Immature natural killer cell (primary cell): ENCODE measurements at regions not wholly inside any gene's neighbourhood (a gene's known extent, or its start where the extent isn't known, plus 50 kb on each side); places are given as distances from the start of the nearest gene placed in this dataset.

Experiments used
- DNase-seq, 3 donors: peaks; one replicate each; pipeline ENCODE4 v3.0.0; 2022; ENCODE audit warnings: mixed read lengths in 1 of 3
- H3K27ac Mint-ChIP-seq, 6 donors: one replicate each; pipeline ENCODE4 v1.8.0; 2020; ENCODE audit warnings: mixed read lengths in 6 of 6, mild to moderate bottlenecking in 5 of 6, inconsistent platforms in 4 of 6, moderate library complexity in 3 of 6
- H3K27me3 Mint-ChIP-seq, 3 donors: one replicate each; pipeline ENCODE4 v1.8.0; 2020 to 2021; ENCODE audit warnings: low read depth in 3 of 3, mild to moderate bottlenecking in 3 of 3, mixed read lengths in 3 of 3, moderate library complexity in 3 of 3, inconsistent platforms in 1 of 3
- H3K36me3 Mint-ChIP-seq, 3 donors: one replicate each; pipeline ENCODE4 v1.8.0; 2020; ENCODE audit warnings: mixed read lengths in 3 of 3, inconsistent platforms in 2 of 3, mild to moderate bottlenecking in 2 of 3
- H3K4me1 Mint-ChIP-seq, 2 donors: one replicate each; pipeline ENCODE4 v1.8.0; 2020; ENCODE audit warnings: inconsistent platforms in 2 of 2, mild to moderate bottlenecking in 2 of 2, mixed read lengths in 2 of 2, moderate library complexity in 1 of 2
- H3K4me3 Mint-ChIP-seq, 5 donors: one replicate each; pipeline ENCODE4 v1.8.0; 2020; ENCODE audit warnings: mild to moderate bottlenecking in 5 of 5, mixed read lengths in 5 of 5, inconsistent platforms in 3 of 5, moderate library complexity in 3 of 5
- H3K9me3 Mint-ChIP-seq, 6 donors: one replicate each; pipeline ENCODE4 v1.8.0; 2020; ENCODE audit warnings: mild to moderate bottlenecking in 6 of 6, mixed read lengths in 6 of 6, inconsistent platforms in 4 of 6, moderate library complexity in 3 of 6

GRCh38 chr3:31013843-31014242 is 119.4 kb upstream of the GADL1 start:
- no peaks in the 10 kb centered on the region for H3K9me3 Mint-ChIP-seq
- no peaks in the 10 kb centered on the region for H3K27me3 Mint-ChIP-seq
- no peak for DNase-seq
- H3K36me3 Mint-ChIP-seq = no peaks in the 10 kb centered on the region
- H3K4me3 Mint-ChIP-seq = no peak overlapping the region
- no peaks in the 10 kb centered on the region for H3K4me1 Mint-ChIP-seq
- H3K27ac Mint-ChIP-seq = no peak overlapping the region

GRCh38 chr3:31014317-31015040 is 120.0 kb upstream of the GADL1 start:
- Mint-ChIP-seq H3K9me3 (no peaks in the 10 kb centered on the region), H3K27ac (no peak overlapping the region), H3K27me3 (no peaks in the 10 kb centered on the region), H3K4me1 (no peaks in the 10 kb centered on the region), H3K4me3 (no peak overlapping the region), H3K36me3 (no peaks in the 10 kb centered on the region)
- DNase-seq = no peak

GRCh38 chr3:31016196-31016595 is 121.7 kb upstream of the GADL1 start:
- Mint-ChIP-seq H3K27ac (no peak overlapping the region), H3K36me3 (no peaks in the 10 kb centered on the region), H3K27me3 (no peaks in the 10 kb centered on the region), H3K9me3 (no peaks in the 10 kb centered on the region), H3K4me3 (no peak overlapping the region), H3K4me1 (no peaks in the 10 kb centered on the region)
- no peak for DNase-seq

GRCh38 chr3:31022716-31023115 is 128.3 kb upstream of the GADL1 start:
- Mint-ChIP-seq H3K36me3 (no peaks in the 10 kb centered on the region), H3K4me3 (no peak overlapping the region), H3K4me1 (no peaks in the 10 kb centered on the region), H3K27me3 (no peaks in the 10 kb centered on the region), H3K27ac (no peak overlapping the region), H3K9me3 (peaks cover 0 to under 1% (median 0%) of the 10 kb centered on the region in 6 donors)
- no peak for DNase-seq

- no peak for DNase-seq
- no peak overlapping the region for H3K4me3 Mint-ChIP-seq
- peaks cover 0 to 4% (median 0%) of the 10 kb centered on the region in 6 donors for H3K9me3 Mint-ChIP-seq
- no peaks in the 10 kb centered on the region for H3K27me3 Mint-ChIP-seq
- no peaks in the 10 kb centered on the region for H3K36me3 Mint-ChIP-seq
- no peak overlapping the region for H3K27ac Mint-ChIP-seq
- no peaks in the 10 kb centered on the region for H3K4me1 Mint-ChIP-seq
Observed at GRCh38 chr3:31025541-31025940, 131.1 kb upstream of the GADL1 start.

GRCh38 chr3:31027191-31027761 is 132.8 kb upstream of the GADL1 start:
- no peak for DNase-seq
- Mint-ChIP-seq H3K4me3 (no peak overlapping the region), H3K4me1 (no peaks in the 10 kb centered on the region), H3K27ac (no peak overlapping the region), H3K9me3 (peaks cover 0 to 4% (median 0%) of the 10 kb centered on the region in 6 donors), H3K36me3 (no peaks in the 10 kb centered on the region), H3K27me3 (no peaks in the 10 kb centered on the region)

GRCh38 chr3:31027914-31028313 is 133.5 kb upstream of the GADL1 start:
- H3K27me3 Mint-ChIP-seq = no peaks in the 10 kb centered on the region
- peaks cover 0 to 4% (median 0%) of the 10 kb centered on the region in 6 donors for H3K9me3 Mint-ChIP-seq
- no peaks in the 10 kb centered on the region for H3K4me1 Mint-ChIP-seq
- no peak overlapping the region for H3K4me3 Mint-ChIP-seq
- H3K27ac Mint-ChIP-seq = no peak overlapping the region
- H3K36me3 Mint-ChIP-seq = no peaks in the 10 kb centered on the region
- no peak for DNase-seq

GRCh38 chr3:31028766-31029165 is 134.3 kb upstream of the GADL1 start:
- Mint-ChIP-seq H3K36me3 (no peaks in the 10 kb centered on the region), H3K27ac (no peak overlapping the region), H3K27me3 (no peaks in the 10 kb centered on the region), H3K4me3 (no peak overlapping the region), H3K4me1 (no peaks in the 10 kb centered on the region), H3K9me3 (peaks cover 0 to 4% (median 0%) of the 10 kb centered on the region in 6 donors)
- DNase-seq = no peak

- peaks cover 0 to 4% (median 0%) of the 10 kb centered on the region in 6 donors for H3K9me3 Mint-ChIP-seq
- no peak overlapping the region for H3K27ac Mint-ChIP-seq
- H3K4me1 Mint-ChIP-seq = no peaks in the 10 kb centered on the region
- H3K27me3 Mint-ChIP-seq = no peaks in the 10 kb centered on the region
- no peaks in the 10 kb centered on the region for H3K36me3 Mint-ChIP-seq
- DNase-seq = no peak
- no peak overlapping the region for H3K4me3 Mint-ChIP-seq
Observed at GRCh38 chr3:31029706-31030105, 135.2 kb upstream of the GADL1 start.

- Mint-ChIP-seq H3K9me3 (peaks cover 0 to 2% (median 0%) of the 10 kb centered on the region in 6 donors), H3K4me3 (no peak overlapping the region), H3K36me3 (no peaks in the 10 kb centered on the region), H3K27me3 (no peaks in the 10 kb centered on the region), H3K27ac (no peak overlapping the region), H3K4me1 (no peaks in the 10 kb centered on the region)
- no peak for DNase-seq
Observed at GRCh38 chr3:31035681-31036080, 141.2 kb upstream of the GADL1 start.

GRCh38 chr3:31038086-31038739 is 143.8 kb upstream of the GADL1 start:
- Mint-ChIP-seq H3K4me3 (no peak overlapping the region), H3K27ac (no peak overlapping the region), H3K27me3 (peaks cover 0 to 2% (median 1%) of the 10 kb centered on the region in 3 donors)

GRCh38 chr3:31039145-31039544 is 144.7 kb upstream of the GADL1 start:
- H3K4me1 Mint-ChIP-seq = no peaks in the 10 kb centered on the region
- H3K9me3 Mint-ChIP-seq = peaks cover 2 to 15% (median 4%) of the 10 kb centered on the region in 6 donors
- peaks cover 0 to 2% (median 1%) of the 10 kb centered on the region in 3 donors for H3K27me3 Mint-ChIP-seq
- no peak overlapping the region for H3K27ac Mint-ChIP-seq
- H3K36me3 Mint-ChIP-seq = peaks cover 0 to 3% (median 0%) of the 10 kb centered on the region in 3 donors
- no peak for DNase-seq
- no peak overlapping the region for H3K4me3 Mint-ChIP-seq

More at GRCh38 chr3:31038086-31038739, 143.8 kb upstream of the GADL1 start:
- H3K9me3 Mint-ChIP-seq = peaks cover 0 to 9% (median 4%) of the 10 kb centered on the region in 6 donors
- H3K4me1 Mint-ChIP-seq = no peaks in the 10 kb centered on the region
- H3K36me3 Mint-ChIP-seq = no peaks in the 10 kb centered on the region
- no peak for DNase-seq

- Mint-ChIP-seq H3K36me3 (peaks cover 0 to 3% (median 0%) of the 10 kb centered on the region in 3 donors), H3K27ac (no peak overlapping the region), H3K4me1 (no peaks in the 10 kb centered on the region), H3K4me3 (no peak overlapping the region), H3K27me3 (peaks cover 0 to 2% (median 1%) of the 10 kb centered on the region in 3 donors), H3K9me3 (peaks cover 2 to 15% (median 4%) of the 10 kb centered on the region in 6 donors)
- no peak for DNase-seq
Observed at GRCh38 chr3:31041161-31041978, 146.9 kb upstream of the GADL1 start.
